ENCODE measurements at regions not wholly inside any gene's neighbourhood (a gene's known extent, or its start where the extent isn't known, plus 50 kb on each side); places are given as distances from the start of the nearest gene placed in this dataset.

- no peak overlapping the region for H3K27ac Mint-ChIP-seq
- H3K9me3 Mint-ChIP-seq: peaks cover 0 to 8% (median under 1%) of the 10 kb centered on the region in 3 donors
- no peaks in the 10 kb centered on the region for H3K4me1 Mint-ChIP-seq
- H3K27me3 Mint-ChIP-seq: no peaks in the 10 kb centered on the region
- H3K36me3 Mint-ChIP-seq: no peaks in the 10 kb centered on the region
- H3K4me3 Mint-ChIP-seq: no peak overlapping the region
Measured at GRCh38 chr13:57527114-57527735, 104.3 kb upstream of the PCDH17 start.

- H3K9me3 Mint-ChIP-seq: peaks cover 2 to 16% (median 14%) of the 10 kb centered on the region in 3 donors
- H3K4me1 Mint-ChIP-seq: no peaks in the 10 kb centered on the region
- H3K27me3 Mint-ChIP-seq: no peaks in the 10 kb centered on the region
- no peaks in the 10 kb centered on the region for H3K36me3 Mint-ChIP-seq
- no peak overlapping the region for H3K4me3 Mint-ChIP-seq
- H3K27ac Mint-ChIP-seq: no peak overlapping the region
Measured at GRCh38 chr13:57531256-57531655, 100.3 kb upstream of the PCDH17 start.

- no peak overlapping the region for H3K4me3 Mint-ChIP-seq
- H3K27ac Mint-ChIP-seq: no peak overlapping the region
- peaks cover 0 to 3% (median 2%) of the 10 kb centered on the region in 3 donors for H3K9me3 Mint-ChIP-seq
- H3K4me1 Mint-ChIP-seq: no peaks in the 10 kb centered on the region
- H3K27me3 Mint-ChIP-seq: no peaks in the 10 kb centered on the region
- no peaks in the 10 kb centered on the region for H3K36me3 Mint-ChIP-seq
Measured at GRCh38 chr13:57546942-57547341, 84.6 kb upstream of the PCDH17 start.

GRCh38 chr13:57552437-57552836 is 79.1 kb upstream of the PCDH17 start:
- no peak overlapping the region for H3K27ac Mint-ChIP-seq
- no peak overlapping the region for H3K4me3 Mint-ChIP-seq
- no peaks in the 10 kb centered on the region for H3K4me1 Mint-ChIP-seq
- H3K27me3 Mint-ChIP-seq: no peaks in the 10 kb centered on the region
- peaks cover 1 to 10% (median 2%) of the 10 kb centered on the region in 3 donors for H3K9me3 Mint-ChIP-seq
- H3K36me3 Mint-ChIP-seq: no peaks in the 10 kb centered on the region

DNA sequence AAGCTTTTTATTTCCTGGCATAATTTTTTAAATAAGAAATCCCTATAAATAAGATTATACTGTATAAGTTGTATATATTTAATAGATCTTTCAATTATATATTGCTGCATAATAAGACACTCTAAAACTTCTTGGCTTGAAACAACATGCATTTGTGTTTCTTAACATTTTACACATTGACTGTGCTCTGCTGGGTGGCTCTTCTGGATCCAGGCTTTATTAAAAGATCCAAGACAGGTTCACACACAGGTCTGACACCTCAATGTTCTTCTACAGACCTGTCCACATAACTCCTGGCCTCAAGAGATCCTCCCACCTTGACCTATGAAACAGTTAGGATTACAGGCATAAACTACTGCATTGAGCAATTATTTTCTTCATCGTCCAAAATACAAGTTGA is 77.6 kb upstream of the PCDH17 start:
- no peak overlapping the region for H3K4me3 Mint-ChIP-seq
- no peaks in the 10 kb centered on the region for H3K27me3 Mint-ChIP-seq
- H3K4me1 Mint-ChIP-seq: no peaks in the 10 kb centered on the region
- H3K27ac Mint-ChIP-seq: no peak overlapping the region
- H3K36me3 Mint-ChIP-seq: no peaks in the 10 kb centered on the region
- H3K9me3 Mint-ChIP-seq: peaks cover 1 to 7% (median 2%) of the 10 kb centered on the region in 3 donors

DNA sequence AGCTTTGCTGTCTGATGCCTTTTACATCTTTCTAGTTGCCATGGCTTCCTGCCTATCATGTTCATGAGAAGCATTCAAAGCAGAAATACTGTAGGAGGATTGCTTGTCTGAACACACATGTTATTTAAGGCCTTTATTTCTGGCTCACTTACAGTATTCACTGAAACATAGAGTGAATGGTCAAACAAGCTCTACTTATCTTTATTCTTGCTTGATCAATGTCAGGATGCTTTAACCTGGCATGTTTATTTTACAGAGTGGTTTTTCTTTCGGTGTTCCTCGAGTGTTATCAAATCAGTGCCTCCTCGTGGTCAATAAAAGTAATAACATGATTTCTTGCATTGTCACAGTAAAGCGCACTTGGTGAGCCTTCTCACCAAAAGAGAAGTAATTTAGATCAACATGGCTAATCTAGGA is 73.5 kb upstream of the PCDH17 start:
- Mint-ChIP-seq H3K36me3 (no peaks in the 10 kb centered on the region), H3K4me1 (no peaks in the 10 kb centered on the region), H3K27me3 (no peaks in the 10 kb centered on the region), H3K9me3 (peaks cover 1 to 7% (median 4%) of the 10 kb centered on the region in 3 donors), H3K27ac (no peak overlapping the region), H3K4me3 (no peak overlapping the region)

GRCh38 chr13:57568865-57569264 is 62.7 kb upstream of the PCDH17 start:
- Mint-ChIP-seq H3K4me3 (no peak overlapping the region), H3K36me3 (no peaks in the 10 kb centered on the region), H3K27me3 (no peaks in the 10 kb centered on the region), H3K9me3 (peaks cover 4 to 6% (median 5%) of the 10 kb centered on the region in 3 donors), H3K4me1 (no peaks in the 10 kb centered on the region), H3K27ac (no peak overlapping the region)

- Mint-ChIP-seq H3K4me3 (no peak overlapping the region), H3K36me3 (no peaks in the 10 kb centered on the region), H3K9me3 (peaks cover 5 to 6% (median 5%) of the 10 kb centered on the region in 3 donors), H3K27me3 (no peaks in the 10 kb centered on the region), H3K27ac (no peak overlapping the region), H3K4me1 (no peaks in the 10 kb centered on the region)
Measured at GRCh38 chr13:57569986-57570385, 61.6 kb upstream of the PCDH17 start.

Measured in IgD-negative memory B cell (primary cell).